ENCODE measurements at regions not wholly inside any gene's neighbourhood (a gene's known extent, or its start where the extent isn't known, plus 50 kb on each side); places are given as distances from the start of the nearest gene placed in this dataset.

- H3K4me3 ChIP-seq (ENCODE audit: low read depth, low read length), result no peak overlapping the region
- DNase-seq (ENCODE audit: low read depth), result no peak
- ChIA-PET POLR2A (no interaction called here), CTCF (no interaction called here)
- no peaks in the 10 kb centered on the region for H3K27me3 ChIP-seq (ENCODE audit: control insufficient read depth, insufficient read depth, low read length)
- TF ChIP-seq CTCF (IDR thresholded peaks at IDR 0.05; ENCODE audit: insufficient read depth, low read depth, low read length), result no peak
- H3K36me3 ChIP-seq (ENCODE audit: control insufficient read depth, insufficient read depth, low read length), result no peaks in the 10 kb centered on the region
These were observed 66.9 kb upstream of the GSC start for GRCh38 chr14:94836849-94837248.

- no peak for DNase-seq (ENCODE audit: low read depth)
- CTCF ChIA-PET, result no interaction called here
- H3K27me3 ChIP-seq (ENCODE audit: control insufficient read depth, insufficient read depth, low read length), result no peaks in the 10 kb centered on the region
- H3K4me3 ChIP-seq (ENCODE audit: low read depth, low read length), result no peak overlapping the region
- H3K36me3 ChIP-seq (ENCODE audit: control insufficient read depth, insufficient read depth, low read length), result no peaks in the 10 kb centered on the region
- POLR2A ChIA-PET, result no interaction called here
- TF ChIP-seq CTCF (IDR thresholded peaks at IDR 0.05; ENCODE audit: insufficient read depth, low read depth, low read length), result no peak
These were observed 63.7 kb upstream of the GSC start for GRCh38 chr14:94833633-94834032.

- no peaks in the 10 kb centered on the region for H3K27me3 ChIP-seq (ENCODE audit: control insufficient read depth, insufficient read depth, low read length)
- no peak for DNase-seq (ENCODE audit: low read depth)
- TF ChIP-seq CTCF (IDR thresholded peaks at IDR 0.05; ENCODE audit: insufficient read depth, low read depth, low read length), result no peak
- CTCF ChIA-PET, result no interaction called here
- POLR2A ChIA-PET, result no interaction called here
- no peak overlapping the region for H3K4me3 ChIP-seq (ENCODE audit: low read depth, low read length)
- no peaks in the 10 kb centered on the region for H3K36me3 ChIP-seq (ENCODE audit: control insufficient read depth, insufficient read depth, low read length)
These were observed 61.2 kb upstream of the GSC start for GRCh38 chr14:94831085-94831484.

GRCh38 chr14:94827711-94828447 is 58.0 kb upstream of the GSC start:
- Histone ChIP-seq H3K4me3 (ENCODE audit: low read depth, low read length) (no peak overlapping the region), H3K36me3 (ENCODE audit: control insufficient read depth, insufficient read depth, low read length) (no peaks in the 10 kb centered on the region), H3K27me3 (ENCODE audit: control insufficient read depth, insufficient read depth, low read length) (no peaks in the 10 kb centered on the region)
- no peak for DNase-seq (ENCODE audit: low read depth)
- CTCF ChIA-PET, result no interaction called here
- POLR2A ChIA-PET, result no interaction called here
- no peak for TF ChIP-seq CTCF (IDR thresholded peaks at IDR 0.05; ENCODE audit: insufficient read depth, low read depth, low read length)

GRCh38 chr14:94826774-94827173 is 56.9 kb upstream of the GSC start:
- H3K4me3 ChIP-seq (ENCODE audit: low read depth, low read length), result no peak overlapping the region
- no peak for DNase-seq (ENCODE audit: low read depth)
- POLR2A ChIA-PET, result no interaction called here
- no peaks in the 10 kb centered on the region for H3K36me3 ChIP-seq (ENCODE audit: control insufficient read depth, insufficient read depth, low read length)
- no peak for TF ChIP-seq CTCF (IDR thresholded peaks at IDR 0.05; ENCODE audit: insufficient read depth, low read depth, low read length)
- H3K27me3 ChIP-seq (ENCODE audit: control insufficient read depth, insufficient read depth, low read length), result no peaks in the 10 kb centered on the region
- CTCF ChIA-PET, result no interaction called here

Data from BJ (cell line).